ENCODE measurements at regions not wholly inside any gene's neighbourhood (a gene's known extent, or its start where the extent isn't known, plus 50 kb on each side); places are given as distances from the start of the nearest gene placed in this dataset.

DNA sequence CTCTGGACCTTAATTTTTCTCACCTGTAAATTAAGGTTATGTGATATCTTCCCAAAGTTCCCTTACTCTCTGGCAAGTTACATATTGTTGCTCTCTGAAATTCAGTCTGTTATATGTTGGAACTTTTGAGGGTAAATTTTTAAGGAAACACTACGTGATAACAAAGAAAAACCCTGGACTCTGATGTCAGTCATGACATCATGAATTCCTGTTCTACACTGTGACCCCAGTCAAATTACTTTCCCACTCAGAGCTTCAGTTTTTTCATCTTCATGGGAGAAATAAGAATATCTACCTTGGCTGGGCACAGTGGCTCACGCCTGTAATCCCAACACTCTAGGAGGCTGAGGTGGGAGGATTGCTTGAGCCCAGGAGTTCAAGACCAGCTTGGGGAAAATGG, 164.6 kb upstream of the RALGAPA2 start:
- no peak for DNase-seq

DNA sequence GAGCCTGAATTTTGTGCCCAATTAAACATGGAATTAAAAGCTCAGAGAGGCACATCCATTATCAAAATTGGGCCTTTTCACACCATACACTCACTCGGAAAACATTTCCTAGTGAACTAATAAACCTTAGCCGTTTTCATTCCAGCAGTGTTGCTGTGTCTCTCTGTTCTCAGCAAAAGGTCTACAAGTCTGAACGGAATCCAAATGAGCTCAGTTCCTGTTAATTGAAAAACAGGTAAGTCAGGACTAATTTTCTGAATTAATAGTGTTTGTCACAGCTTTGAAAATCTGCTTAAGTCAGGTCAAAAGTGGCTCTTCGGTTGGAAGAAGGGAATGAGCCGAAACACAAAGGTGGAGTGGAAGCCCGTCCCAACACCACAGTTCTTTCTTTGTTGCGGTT, 163.3 kb upstream of the RALGAPA2 start:
- no peak for DNase-seq

- DNase-seq, result no peak
These were observed 160.0 kb upstream of the RALGAPA2 start for GRCh38 chr20:20872428-20872827.

- DNase-seq, result no peak
These were observed 156.8 kb upstream of the RALGAPA2 start for GRCh38 chr20:20869161-20869775.

GRCh38 chr20:20864351-20865096, 152.1 kb upstream of the RALGAPA2 start:
- DNase-seq, result no peak

GRCh38 chr20:20860078-20860806, 147.8 kb upstream of the RALGAPA2 start:
- DNase-seq, result peak; percentile 66

DNA sequence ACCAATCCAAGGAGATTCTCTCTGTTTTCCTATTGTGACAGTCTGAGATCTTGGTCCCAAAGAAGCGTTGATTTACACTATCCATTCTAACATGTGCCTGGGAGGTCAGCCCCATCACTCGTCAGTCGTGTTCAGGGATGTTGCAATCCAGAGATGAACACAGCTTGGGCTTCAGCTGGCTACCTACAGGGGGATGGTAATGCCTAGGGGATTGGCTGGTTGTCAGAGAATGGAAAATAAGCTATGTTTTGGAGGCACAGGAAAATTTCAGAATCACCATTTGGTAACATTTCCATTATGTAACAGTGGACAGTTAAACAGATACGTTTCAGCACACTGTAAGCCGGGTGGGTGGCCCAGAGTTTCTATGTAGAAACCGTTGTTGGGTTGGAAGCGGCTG, 147.1 kb upstream of the RALGAPA2 start:
- DNase-seq, result no peak

DNA sequence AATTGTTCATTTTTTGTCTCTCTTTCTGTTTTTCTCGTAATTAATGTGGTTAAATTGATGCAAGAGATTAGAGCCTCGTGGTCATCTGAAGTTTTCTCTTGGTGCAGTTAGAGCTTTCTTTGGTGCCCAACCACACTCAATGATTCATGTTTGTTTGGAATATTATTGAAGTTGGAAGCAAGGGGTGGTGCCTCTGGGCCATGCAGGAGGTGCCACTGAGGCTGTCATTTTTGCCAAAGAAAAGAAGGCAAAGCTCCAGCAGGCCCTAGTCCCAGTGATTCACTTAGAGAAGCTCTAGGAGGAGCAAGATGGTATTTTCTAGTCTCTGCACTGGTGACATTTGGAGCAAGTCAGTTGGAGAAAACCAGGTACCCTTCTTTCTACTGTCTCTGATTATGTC, 144.5 kb upstream of the RALGAPA2 start:
- DNase-seq, result no peak

DNA sequence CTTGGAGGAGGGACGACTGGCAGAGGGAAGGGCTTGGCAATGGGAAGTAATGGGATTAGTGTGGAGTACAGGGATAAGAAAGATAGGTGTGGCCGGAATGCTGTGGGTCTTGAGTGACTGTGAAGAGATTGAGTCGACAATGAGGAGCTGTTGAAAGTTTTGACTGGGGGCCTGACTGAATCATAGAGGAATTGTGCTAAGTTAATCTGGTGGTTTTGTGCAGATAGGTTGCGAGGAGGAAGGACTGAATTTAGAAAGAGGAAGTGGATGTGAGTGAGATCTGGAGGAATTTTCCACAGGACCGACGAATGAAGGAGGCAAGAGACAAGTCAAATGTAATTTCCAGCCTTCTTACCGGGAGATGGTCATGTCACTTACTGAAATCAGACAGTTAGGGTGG, 143.9 kb upstream of the RALGAPA2 start:
- DNase-seq, result no peak

DNA sequence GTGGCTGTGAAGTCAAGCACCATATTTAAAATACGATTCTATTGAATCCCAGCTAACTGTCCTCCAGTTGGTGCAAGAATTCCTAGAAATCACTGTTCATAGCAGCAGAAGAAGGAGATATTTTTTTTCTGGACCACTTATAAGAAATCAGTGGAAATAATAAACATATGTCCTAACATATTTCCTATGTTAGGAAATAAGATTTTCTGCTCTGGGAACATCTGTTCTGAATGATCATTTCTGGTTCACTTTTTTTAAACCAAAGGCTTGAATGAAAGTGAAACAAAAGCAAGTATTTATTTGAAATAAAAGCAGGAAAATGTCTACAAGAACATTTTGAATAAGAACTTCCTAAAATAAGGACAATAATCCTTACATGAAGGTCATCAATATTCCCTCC, 138.9 kb upstream of the RALGAPA2 start:
- DNase-seq, result no peak

GRCh38 chr20:20850407-20850806, 138.0 kb upstream of the RALGAPA2 start:
- no peak for DNase-seq

- DNase-seq, result no peak
These were observed 136.7 kb upstream of the RALGAPA2 start for GRCh38 chr20:20849161-20849560.

DNA sequence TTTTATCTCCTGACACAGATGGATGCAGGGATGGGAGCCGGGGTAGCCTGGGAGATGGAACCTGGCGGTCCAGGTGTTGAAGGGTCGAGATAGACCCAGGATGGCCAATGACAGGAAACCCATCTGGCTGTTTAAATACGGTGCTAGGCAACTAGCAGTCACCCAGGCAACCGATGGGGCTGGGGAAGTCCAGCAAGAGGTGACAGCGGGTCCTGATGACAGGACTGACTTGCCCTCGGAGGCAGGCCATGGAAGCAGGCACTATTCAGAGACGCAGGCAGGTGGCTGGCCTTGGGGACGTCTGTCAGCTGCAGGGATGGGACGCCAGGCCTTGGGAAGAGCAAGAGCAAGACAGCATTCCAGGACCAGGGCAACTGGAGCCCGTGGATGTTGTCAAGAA, 135.4 kb upstream of the RALGAPA2 start:
- no peak for DNase-seq

DNA sequence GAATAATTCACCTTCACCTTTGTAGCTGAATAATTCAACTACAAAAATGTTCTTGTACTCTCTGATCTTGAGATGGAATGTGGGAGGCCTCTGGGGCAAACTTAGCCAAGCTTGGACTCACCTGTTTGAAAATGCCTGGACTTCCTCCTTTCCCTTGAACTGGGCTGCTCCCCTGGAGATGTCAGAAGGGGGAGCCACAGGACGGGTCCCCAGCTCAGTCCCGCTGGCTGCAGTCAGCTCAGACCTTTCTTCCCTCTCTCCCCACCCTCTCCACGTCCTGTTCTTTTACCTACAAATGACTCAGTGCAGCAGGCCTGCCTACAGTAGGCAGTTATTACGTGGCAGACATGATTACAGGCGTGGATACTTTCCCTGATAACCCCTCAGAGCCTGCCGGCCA, 131.5 kb upstream of the RALGAPA2 start:
- no peak for DNase-seq

DNA sequence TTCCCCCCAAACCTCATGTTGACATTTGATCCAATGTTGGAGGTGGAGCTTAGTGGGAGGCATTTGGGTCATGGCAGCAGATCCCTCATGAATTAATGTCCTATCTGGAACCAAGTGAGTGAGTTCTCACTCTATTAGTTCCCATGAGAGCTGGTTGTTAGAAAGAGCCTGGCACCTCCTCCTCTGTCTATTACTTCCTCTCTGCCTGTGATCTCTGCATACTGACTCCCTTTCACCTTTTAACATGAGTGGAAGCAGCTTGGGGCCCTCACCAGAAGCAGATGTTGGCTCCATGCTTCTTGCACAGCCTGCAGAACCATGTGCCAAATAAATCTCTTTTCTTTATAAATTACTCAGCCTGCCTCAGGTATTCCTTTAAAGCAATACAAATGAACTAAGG, 127.3 kb upstream of the RALGAPA2 start:
- DNase-seq, result no peak

- DNase-seq, result no peak
These were observed 125.2 kb upstream of the RALGAPA2 start for GRCh38 chr20:20837574-20838021.

DNA sequence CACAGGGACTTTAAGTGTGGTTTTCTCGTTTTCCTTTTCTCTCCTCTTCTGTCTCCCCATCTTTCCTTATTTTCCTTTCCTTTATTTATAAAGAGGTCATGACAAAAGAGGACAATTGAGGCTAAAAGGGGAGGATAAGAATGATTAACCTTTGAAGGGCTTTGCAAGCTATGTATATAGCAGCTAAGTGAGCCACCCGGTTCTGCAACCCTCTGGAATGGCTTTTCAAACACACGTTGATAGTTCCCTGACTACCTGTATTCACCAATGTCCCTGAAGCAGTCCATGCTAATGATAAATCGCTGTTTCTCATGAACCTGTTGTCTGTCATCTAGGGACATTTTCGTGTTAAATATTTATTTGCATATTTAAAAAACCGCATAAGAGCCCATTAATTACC, 124.4 kb upstream of the RALGAPA2 start:
- DNase-seq, result no peak

DNA sequence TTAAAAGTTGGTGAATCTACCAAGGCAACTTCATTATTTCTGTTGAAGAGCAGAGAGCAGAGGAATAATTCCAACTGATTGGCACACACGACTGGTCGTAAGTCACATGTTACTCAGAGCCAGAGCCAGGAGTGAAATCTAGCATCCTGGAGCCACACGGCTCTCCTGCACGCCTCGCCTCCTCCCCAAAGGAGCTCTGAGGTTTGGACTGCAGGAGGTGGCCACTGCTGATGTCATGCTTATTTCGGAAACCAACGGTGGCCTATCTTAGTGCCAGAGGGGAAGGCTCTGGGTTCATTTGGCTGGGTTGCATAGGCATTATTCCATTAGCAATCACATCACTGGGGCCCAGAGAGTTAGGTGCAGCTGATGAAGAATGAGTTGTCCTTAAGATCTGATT, 123.5 kb upstream of the RALGAPA2 start:
- no peak for DNase-seq

- DNase-seq, result no peak
These were observed 121.6 kb upstream of the RALGAPA2 start for GRCh38 chr20:20834008-20834407.

DNA sequence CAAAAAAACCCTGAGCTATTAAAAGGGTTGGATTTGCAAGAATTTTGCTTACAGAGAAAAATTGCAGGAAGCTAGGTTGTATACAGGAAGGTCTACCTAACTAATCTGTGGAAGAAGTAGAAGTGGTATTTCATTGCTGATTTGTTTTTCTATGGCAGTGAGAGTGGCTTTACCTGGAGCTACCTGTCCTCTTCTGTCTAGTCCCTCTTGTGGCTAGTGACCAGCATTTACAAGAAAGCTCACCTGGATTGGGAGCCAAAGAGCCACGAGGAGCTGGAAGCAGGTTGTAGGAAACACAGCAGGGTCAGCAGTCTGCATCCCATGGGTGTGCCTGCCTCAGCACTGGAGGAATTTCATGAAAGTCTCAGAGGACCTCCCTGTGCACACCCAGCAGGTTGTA, 120.3 kb upstream of the RALGAPA2 start:
- no peak for DNase-seq

DNA sequence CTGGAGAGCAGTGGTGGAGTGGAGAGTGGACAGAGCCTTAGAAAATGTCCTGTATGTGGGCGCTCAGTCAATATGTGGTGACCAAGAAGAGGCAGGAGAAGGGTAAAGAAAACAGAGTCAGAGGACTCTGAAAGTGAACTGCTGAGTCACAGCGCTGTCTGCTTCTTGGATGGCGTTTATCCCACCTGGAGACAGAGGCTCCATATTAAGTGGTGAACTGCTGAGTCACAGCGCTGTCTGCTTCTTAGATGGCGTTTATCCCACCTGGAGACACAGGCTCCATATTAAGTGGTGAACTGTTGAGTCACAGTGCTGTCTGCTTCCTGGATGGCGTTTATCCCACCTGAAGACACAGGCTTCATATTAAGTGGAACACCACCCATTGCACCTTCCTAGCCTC, 119.3 kb upstream of the RALGAPA2 start:
- DNase-seq, result no peak

DNA sequence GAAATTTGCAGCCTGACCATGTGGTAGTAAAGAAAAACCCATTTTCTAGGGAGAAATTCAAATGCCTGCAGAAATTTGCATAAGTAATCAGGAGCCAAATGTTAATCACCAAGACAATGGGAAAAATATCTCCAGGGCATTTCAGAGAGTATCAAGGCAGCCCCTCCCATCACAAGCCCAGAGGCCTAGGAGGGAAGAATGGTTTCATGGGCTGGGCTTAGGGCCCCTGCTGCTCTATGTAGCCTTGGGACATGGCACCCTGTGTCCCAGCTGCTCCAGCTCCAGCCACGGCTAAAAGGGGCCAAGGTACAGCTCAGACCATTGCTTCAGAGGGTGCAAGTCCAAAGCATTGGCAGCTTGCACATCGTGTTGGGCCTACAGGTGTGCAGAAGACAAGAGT, 117.2 kb upstream of the RALGAPA2 start:
- DNase-seq, result no peak

GRCh38 chr20:20827992-20828597, 115.7 kb upstream of the RALGAPA2 start:
- no peak for DNase-seq
